WI38 (cell line): ENCODE measurements at regions not wholly inside any gene's neighbourhood (a gene's known extent, or its start where the extent isn't known, plus 50 kb on each side); places are given as distances from the start of the nearest gene placed in this dataset.

Experiments
- H3K4me3 ChIP-seq: 2 replicates; pipeline ENCODE4 v1.5.1; 2011; ENCODE audit warnings: low read depth, mild to moderate bottlenecking, control low read depth, low read length
- TF ChIP-seq, protein P1 (sequence below): IDR thresholded peaks from 2 replicates; pipeline ENCODE4 v1.5.1; 2012; ENCODE audit warnings: low read depth, mild to moderate bottlenecking, control low read depth, low read length

DNA sequence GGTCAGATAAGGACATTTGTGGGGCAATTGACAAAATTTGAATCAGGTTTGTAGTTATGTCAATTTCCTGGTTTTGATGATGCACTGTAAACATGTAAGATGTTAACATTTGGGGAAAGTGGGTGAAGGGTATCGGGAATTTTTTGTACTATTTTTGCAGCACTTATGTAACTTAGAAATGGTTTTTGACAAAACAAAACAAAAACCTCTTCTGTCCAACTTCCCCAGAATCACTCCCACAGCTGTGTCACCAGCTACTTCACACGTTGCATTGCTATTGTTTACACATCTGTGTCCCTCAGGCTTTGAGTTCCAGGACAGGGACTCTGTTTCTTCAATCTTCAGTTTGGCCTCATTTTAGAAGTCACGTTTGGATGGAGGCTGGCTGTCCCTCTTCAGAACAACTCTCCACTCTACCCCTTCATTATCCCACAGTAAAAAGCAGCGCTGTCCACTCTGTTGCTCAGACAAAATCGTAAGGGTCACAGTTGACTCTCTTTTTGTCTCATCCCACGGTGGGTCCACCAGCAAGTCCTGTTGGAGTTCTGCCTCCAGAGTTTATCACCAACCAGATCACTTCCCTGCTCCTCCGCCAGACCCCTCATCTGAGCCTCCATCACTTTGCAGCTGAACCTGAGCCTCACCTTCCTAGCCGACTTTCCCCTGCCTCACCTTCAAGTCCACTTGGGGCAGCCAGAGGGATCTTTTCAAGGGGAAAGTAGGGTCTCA, 63.2 kb downstream of the NENF start:
- TF ChIP-seq, protein P1, sequence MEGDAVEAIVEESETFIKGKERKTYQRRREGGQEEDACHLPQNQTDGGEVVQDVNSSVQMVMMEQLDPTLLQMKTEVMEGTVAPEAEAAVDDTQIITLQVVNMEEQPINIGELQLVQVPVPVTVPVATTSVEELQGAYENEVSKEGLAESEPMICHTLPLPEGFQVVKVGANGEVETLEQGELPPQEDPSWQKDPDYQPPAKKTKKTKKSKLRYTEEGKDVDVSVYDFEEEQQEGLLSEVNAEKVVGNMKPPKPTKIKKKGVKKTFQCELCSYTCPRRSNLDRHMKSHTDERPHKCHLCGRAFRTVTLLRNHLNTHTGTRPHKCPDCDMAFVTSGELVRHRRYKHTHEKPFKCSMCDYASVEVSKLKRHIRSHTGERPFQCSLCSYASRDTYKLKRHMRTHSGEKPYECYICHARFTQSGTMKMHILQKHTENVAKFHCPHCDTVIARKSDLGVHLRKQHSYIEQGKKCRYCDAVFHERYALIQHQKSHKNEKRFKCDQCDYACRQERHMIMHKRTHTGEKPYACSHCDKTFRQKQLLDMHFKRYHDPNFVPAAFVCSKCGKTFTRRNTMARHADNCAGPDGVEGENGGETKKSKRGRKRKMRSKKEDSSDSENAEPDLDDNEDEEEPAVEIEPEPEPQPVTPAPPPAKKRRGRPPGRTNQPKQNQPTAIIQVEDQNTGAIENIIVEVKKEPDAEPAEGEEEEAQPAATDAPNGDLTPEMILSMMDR, result no peak
- H3K4me3 ChIP-seq, result no peak overlapping the region

DNA sequence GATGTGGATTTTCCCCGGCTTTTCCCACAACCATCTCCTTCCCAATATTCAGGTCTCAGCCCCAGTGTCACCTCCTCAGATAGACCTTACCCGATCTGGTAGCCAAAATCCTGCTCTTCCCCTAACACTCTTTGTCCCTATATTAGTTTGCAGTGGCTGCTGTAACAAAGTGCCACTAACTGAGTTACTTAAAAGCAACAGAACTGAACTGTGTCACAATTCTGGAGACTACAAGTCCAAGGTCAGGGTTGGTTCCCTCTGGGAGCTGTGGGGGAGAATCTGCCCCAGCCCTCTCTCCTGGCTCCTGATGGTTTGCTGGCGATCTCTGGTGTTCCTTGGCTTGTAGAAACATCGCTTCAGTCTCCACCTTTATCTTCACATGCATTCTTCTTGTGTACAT, 64.0 kb downstream of the NENF start:
- TF ChIP-seq, protein P1, result no peak
- H3K4me3 ChIP-seq, result no peak overlapping the region

DNA sequence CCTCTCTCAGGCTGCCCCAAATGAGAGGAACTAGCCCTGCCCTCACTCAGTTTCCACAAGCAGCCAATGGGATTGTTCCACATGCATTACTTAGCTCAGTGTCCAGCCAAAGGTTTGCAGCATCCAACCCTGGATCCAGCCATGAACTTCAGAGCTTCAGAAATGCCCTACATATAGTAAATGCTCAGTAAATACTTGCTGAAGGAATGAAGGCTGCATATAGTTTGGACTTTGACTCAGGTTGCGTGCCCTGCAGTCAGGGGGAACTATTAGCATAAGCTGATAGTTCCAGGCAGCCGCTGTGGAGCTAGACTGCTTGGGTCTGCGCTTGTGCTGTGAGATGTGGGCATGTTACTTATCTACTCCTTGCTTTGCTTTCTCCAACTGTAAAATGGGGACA, 64.8 kb downstream of the NENF start:
- TF ChIP-seq, protein P1, result no peak

DNA sequence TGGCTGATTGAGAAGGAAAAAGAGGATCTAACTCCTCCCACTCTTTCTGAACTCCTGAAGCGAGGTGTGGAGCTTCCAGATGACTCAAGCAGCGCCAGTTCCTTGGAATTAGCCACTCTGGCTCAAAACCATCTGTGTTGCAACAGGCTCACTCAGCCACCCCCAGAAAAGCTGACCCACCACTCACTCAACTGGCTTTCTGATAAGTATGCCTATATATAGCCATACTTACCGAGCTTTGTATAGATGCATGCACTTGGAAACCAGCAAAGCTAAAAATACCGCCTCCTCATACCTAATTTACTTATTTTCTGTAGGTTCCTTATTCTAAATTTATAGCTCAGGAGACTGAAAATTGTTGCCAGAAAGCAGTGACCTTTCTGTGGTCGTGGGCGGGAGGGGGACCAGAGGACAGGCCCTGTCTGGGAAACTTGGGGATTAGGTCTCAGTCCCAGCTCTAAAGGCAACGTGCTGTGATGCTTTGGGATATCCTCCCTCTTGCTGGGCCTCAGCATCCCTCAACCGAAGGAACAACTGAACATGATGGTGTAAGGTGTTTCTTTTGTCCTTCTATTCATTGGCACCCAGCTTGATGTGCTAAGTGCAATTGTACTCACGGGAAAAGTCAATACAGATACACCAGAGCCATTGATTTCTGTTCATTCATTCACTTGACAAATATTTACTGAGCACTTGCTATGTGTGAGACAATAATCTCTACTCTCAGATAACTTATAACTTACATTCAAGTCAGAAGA, 65.7 kb downstream of the NENF start:
- TF ChIP-seq, protein P1, result no peak
- no peak overlapping the region for H3K4me3 ChIP-seq

More for the DNA sequence above, 64.8 kb downstream of the NENF start:
- H3K4me3 ChIP-seq, result no peak overlapping the region

DNA sequence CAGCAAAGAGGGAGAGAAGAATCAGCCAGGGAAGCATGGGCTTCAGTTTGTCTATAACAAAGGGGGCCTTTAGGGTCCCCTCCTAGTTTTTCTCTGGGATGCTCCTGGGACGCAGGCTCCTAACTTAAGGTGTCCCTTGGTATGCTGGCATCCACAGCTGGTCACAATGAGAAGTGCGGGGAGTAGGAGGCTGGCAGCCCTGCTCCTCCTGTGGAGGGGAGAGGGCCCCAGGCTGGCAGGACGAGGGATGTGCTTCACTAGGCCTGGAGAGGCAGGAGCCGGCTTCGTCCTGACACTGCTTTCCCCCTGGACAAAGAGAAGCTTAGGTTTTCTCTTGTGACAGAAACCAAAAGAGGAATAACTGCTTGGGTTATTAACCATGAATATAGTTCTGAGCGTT, 67.6 kb downstream of the NENF start:
- H3K4me3 ChIP-seq, result no peak overlapping the region
- TF ChIP-seq, protein P1, result no peak

DNA sequence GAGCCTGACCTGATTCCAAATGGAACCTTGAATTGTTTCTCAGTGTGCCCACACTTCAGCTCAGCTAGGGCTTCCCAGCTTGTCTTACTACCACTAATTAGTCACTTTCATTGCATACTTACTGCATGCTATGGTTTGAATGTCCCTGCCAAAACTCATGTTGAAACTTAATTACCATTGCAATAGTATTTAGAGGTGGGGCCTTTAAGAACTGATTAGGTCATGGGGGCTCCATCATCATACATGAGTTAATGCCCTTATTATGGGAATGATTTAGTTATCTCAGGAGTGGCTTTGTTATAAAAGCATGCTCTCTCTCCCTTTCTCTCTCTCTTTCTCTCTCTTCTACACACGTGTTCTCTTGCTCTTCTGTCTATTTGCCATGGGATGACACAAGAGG, 68.3 kb downstream of the NENF start:
- H3K4me3 ChIP-seq, result no peak overlapping the region
- TF ChIP-seq, protein P1, result no peak

DNA sequence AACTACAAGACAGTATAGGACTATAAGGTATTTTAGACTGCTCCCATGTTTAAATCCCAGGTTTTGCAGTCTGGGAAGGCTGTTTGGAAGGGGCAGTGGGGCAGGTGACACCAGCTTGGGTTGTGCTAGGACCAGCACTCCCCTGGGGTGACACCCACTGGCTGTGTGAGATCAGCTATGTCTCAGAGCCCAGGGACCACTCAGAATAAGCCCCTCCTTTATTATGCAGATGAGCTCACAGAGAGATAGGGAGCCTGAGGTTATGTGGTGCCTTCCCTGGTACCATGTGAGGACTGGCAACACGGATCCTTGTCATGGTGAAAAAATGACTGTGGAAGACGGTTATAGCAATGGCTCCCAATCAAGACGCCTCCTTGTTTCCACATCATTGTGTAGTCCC, 71.0 kb downstream of the NENF start:
- no peak overlapping the region for H3K4me3 ChIP-seq
- TF ChIP-seq, protein P1, result no peak
